ENCODE measurements at regions not wholly inside any gene's neighbourhood (a gene's known extent, or its start where the extent isn't known, plus 50 kb on each side); places are given as distances from the start of the nearest gene placed in this dataset.

DNA sequence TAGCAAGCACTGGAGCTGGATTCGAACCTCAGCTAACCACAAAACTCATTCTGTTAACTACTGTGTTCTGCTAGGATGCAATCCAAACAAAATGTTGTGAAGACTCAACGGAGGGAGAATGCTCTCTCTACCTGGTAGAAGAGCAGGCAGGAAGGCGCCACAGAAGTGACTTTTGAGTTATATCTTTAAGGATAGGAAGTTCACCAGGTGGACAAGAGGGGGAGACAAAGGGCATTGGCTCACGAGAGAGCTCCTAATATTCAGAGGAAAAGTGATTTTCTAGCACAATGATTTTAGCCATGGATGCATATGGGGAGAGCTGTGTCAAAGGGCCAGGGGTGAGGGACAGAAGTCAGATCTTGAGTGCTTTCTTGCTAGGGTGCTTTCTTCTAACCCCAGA lies 108.4 kb upstream of the MAFB start:
- DNase-seq = no peak
- Histone ChIP-seq H3K4me1 (no peaks in the 10 kb centered on the region), H3K4me3 (no peak overlapping the region), H3K27me3 (ENCODE audit: insufficient read depth in 3 of 3, low read length in 2 of 3) (peaks cover 0 to 14% (median 0%) of the 10 kb centered on the region in 3 donors), H3K9me3 (no peaks in the 10 kb centered on the region), H3K27ac (no peak overlapping the region), H3K36me3 (ENCODE audit: insufficient read depth in 1 of 2, low read depth in 1 of 2) (no peaks in the 10 kb centered on the region)
- ATAC-seq = no peak
- TF ChIP-seq, protein P1, sequence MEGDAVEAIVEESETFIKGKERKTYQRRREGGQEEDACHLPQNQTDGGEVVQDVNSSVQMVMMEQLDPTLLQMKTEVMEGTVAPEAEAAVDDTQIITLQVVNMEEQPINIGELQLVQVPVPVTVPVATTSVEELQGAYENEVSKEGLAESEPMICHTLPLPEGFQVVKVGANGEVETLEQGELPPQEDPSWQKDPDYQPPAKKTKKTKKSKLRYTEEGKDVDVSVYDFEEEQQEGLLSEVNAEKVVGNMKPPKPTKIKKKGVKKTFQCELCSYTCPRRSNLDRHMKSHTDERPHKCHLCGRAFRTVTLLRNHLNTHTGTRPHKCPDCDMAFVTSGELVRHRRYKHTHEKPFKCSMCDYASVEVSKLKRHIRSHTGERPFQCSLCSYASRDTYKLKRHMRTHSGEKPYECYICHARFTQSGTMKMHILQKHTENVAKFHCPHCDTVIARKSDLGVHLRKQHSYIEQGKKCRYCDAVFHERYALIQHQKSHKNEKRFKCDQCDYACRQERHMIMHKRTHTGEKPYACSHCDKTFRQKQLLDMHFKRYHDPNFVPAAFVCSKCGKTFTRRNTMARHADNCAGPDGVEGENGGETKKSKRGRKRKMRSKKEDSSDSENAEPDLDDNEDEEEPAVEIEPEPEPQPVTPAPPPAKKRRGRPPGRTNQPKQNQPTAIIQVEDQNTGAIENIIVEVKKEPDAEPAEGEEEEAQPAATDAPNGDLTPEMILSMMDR (IDR thresholded peaks at IDR 0.05) = no peak
- intact Hi-C loops (cut with DNase I) = no loop called here
- WGBS, 3 donors = 60 to 67% (median 61%) methylated on average over 4 of the region's 4 CpGs

DNA sequence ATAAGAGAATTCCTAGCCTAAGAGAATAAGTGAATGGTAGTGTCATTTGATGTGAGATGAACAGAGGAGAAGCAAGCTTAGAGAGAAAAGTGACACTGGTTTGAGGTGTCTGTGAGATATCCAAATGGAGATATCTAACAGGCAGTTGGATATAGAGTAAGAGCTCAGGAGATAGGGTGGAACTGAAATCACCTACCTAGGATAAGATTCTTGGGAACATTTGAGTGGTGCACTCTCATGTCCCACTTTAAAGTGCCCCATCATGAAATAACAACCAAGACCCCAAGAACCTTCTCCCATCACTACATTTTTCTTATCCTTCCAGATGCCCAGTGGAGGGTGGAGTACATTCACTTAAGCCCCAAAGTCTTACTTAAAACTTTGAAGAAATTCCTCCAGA lies 109.0 kb upstream of the MAFB start:
- no peak for DNase-seq
- TF ChIP-seq, protein P1 (IDR thresholded peaks at IDR 0.05) = no peak
- no peaks in the 10 kb centered on the region for H3K36me3 ChIP-seq (ENCODE audit: insufficient read depth in 1 of 2, low read depth in 1 of 2)
- intact Hi-C loops (cut with DNase I) = no loop called here
- H3K4me1 ChIP-seq = no peaks in the 10 kb centered on the region
- no peak overlapping the region for H3K4me3 ChIP-seq
- ATAC-seq = no peak
- H3K27me3 ChIP-seq (ENCODE audit: insufficient read depth in 3 of 3, low read length in 2 of 3) = peaks cover 0 to 14% (median 0%) of the 10 kb centered on the region in 3 donors
- H3K9me3 ChIP-seq = no peaks in the 10 kb centered on the region
- H3K27ac ChIP-seq = no peak overlapping the region

DNA sequence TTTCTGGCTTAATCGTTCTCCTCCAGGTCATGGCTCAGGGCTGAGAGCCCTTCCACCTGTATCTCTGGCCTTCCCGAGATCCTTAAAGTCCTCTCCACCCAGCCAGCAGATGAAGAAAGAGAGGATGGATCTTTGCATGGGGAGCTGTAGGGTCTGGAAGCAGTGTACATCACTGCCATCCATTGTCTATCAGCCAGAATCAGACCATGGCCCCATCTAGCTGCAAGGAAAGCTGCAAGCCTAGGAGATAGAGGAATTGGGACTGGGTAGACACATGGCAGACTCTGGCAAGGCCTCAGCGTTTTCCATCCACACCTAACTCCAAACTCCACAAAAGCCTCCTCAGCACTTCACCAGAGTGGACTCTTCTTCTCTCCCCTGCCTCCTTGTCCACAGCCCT lies 113.8 kb upstream of the MAFB start:
- TF ChIP-seq, protein P1 (IDR thresholded peaks at IDR 0.05) = no peak
- no peak overlapping the region for H3K27ac ChIP-seq
- intact Hi-C loops (cut with DNase I) = no loop called here
- 63 to 81% (median 78%) methylated on average over 3 of the region's 3 CpGs for WGBS, 3 donors
- H3K9me3 ChIP-seq = no peaks in the 10 kb centered on the region
- H3K4me1 ChIP-seq = no peaks in the 10 kb centered on the region
- ATAC-seq (no peak), DNase-seq (no peak)
- no peak overlapping the region for H3K4me3 ChIP-seq
- H3K27me3 ChIP-seq (ENCODE audit: insufficient read depth in 3 of 3, low read length in 2 of 3) = peaks cover 0 to 7% (median 3%) of the 10 kb centered on the region in 3 donors
- H3K36me3 ChIP-seq (ENCODE audit: insufficient read depth in 1 of 2, low read depth in 1 of 2) = no peaks in the 10 kb centered on the region

DNA sequence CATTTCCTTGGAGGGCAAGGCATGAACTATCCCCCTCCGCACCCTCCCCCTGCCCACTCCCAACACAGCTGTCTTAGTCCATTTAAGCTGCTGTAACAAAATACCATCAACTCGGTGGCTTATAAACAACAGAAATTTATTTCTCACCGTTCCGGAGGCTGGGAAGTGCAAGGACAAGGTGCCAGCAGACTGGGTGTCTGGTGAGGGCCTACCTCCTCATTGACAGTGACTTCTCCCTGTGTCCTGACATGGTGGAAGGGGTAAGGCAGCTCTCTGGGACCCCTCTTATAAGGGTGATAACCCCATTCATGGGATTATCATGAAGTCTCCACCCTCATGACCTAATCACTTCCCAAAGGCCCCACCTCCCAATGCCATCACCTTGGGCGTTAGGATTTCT lies 114.3 kb upstream of the MAFB start:
- DNase-seq (no peak), ATAC-seq (no peak)
- no peaks in the 10 kb centered on the region for H3K36me3 ChIP-seq (ENCODE audit: insufficient read depth in 1 of 2, low read depth in 1 of 2)
- peaks cover 0 to 7% (median 3%) of the 10 kb centered on the region in 3 donors for H3K27me3 ChIP-seq (ENCODE audit: insufficient read depth in 3 of 3, low read length in 2 of 3)
- TF ChIP-seq, protein P1 (IDR thresholded peaks at IDR 0.05) = no peak
- WGBS, 3 donors = 48 to 57% (median 57%) methylated on average over 5 of the region's 5 CpGs
- H3K9me3 ChIP-seq = no peaks in the 10 kb centered on the region
- H3K27ac ChIP-seq = no peak overlapping the region
- H3K4me3 ChIP-seq = no peak overlapping the region
- intact Hi-C loops (cut with DNase I) = no loop called here
- no peaks in the 10 kb centered on the region for H3K4me1 ChIP-seq

DNA sequence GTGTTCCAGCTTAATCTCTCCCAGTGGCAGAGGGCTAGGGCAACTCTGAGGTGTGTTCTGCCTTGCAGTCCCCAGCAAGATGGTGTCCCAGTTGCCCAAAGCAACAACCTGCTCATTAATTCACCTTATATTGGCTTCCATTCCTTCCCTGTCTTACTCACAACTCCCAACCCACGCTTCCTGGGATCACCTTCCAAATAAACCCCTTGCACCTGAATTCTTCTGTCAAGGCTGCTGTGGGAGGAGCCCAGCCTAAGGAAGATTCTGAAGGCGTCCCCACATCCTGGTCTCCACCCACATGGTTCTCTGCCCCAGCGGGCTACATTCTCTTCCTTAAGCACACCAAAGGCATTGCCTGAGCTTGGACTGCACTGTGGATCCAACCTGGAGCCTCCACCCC lies 116.6 kb upstream of the MAFB start:
- TF ChIP-seq, protein P1 (IDR thresholded peaks at IDR 0.05) = no peak
- H3K36me3 ChIP-seq (ENCODE audit: insufficient read depth in 1 of 2, low read depth in 1 of 2) = no peaks in the 10 kb centered on the region

More for the DNA sequence above, 116.6 kb upstream of the MAFB start:
- intact Hi-C loops (cut with DNase I) = no loop called here
- ATAC-seq = no peak
- Histone ChIP-seq H3K27me3 (ENCODE audit: insufficient read depth in 3 of 3, low read length in 2 of 3) (peaks cover 0 to 7% (median 3%) of the 10 kb centered on the region in 3 donors), H3K9me3 (no peaks in the 10 kb centered on the region), H3K4me1 (no peaks in the 10 kb centered on the region), H3K4me3 (no peak overlapping the region), H3K27ac (no peak overlapping the region)
- WGBS, 3 donors = 76 to 83% (median 81%) methylated on average over 3 of the region's 3 CpGs
- no peak for DNase-seq
